HS-5 (cell line): ENCODE measurements at regions not wholly inside any gene's neighbourhood (a gene's known extent, or its start where the extent isn't known, plus 50 kb on each side); places are given as distances from the start of the nearest gene placed in this dataset.

Experiments
- DNase-seq: peaks from one replicate; pipeline ENCODE4 v3.0.0-alpha.2; 2012; ENCODE audit warnings: low read depth

DNA sequence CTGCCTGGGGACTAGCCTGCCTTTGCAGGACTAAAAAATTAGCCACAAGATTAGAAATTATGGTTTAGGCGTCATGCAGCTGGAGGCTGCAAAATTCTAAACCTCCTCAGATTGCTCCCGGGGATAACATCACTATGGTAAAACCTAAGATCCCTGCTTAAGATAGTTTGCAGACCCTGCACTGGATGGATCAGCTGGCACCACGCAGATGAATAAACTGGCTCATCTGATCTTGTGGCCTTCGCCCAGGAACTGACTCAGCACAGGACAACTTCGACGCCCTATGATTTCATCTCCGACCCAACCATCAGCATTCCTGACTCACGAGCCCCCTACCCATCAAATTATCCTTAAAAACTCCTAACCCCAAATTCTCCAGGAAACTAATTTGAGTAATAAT is 482.4 kb downstream of the SPRY1 start:
- no peak for DNase-seq

DNA sequence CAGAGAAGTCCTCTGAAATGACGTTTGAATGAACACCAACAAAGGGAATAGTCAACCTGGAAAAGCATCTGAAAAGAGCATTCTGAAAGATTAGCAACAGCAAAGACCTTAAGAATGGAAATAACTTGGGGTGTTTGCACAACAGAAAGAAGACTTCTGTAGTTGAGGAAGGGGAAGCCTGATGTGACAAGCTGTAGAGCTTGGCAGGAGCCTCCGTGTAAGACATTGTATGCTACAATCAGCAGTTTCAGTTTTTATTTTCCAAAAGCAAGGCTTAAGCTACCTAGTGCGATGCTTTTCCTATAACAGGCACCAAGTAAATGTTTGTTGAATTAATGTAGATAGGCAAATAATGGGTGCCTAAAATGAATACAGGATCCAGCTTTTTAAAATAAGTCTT is 484.0 kb downstream of the SPRY1 start:
- DNase-seq = no peak

DNA sequence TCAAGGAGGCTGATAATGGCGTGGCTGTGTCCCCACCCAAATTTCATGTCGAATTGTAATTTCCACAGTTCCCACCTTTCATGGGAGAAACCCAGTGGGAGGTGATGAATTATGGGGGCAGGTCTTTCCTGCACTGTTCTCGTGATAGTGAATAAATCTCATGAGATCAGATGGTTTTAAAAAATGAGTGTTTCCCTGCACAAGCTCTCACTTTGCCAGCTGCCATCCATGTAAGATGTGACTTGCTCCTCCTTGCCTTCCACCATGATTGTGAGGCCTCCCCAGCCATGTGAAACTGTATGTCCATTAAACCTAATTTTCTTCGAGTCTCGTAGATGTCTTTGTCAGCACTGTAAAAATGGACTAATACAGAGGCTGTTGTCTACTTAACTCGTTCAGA is 488.3 kb downstream of the SPRY1 start:
- no peak for DNase-seq

- no peak for DNase-seq
Observed at GRCh38 chr4:123889507-123889906, 492.9 kb downstream of the SPRY1 start.

- DNase-seq = no peak
Observed at GRCh38 chr4:123890889-123891288, 494.3 kb downstream of the SPRY1 start.

DNA sequence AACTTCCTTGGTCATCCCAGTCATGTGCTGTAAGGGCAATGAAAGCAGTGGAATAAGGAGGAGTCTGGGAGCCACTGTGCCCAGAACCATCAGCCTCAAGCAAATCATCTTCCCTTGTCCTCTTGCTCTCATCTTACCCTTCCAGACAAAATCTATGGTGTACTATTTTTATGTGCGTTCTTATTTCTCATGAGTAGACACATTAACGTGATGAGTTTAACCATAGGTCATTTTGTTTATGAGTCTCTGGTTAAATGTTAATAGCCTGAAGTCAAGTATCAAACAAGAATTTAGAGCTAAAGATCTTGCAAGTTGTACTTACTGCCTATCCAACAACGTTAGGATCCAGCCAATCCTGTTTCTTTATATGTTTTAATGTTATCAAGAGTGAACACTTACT is 495.3 kb downstream of the SPRY1 start:
- no peak for DNase-seq

GRCh38 chr4:123892368-123892976 is 495.9 kb downstream of the SPRY1 start:
- no peak for DNase-seq

DNA sequence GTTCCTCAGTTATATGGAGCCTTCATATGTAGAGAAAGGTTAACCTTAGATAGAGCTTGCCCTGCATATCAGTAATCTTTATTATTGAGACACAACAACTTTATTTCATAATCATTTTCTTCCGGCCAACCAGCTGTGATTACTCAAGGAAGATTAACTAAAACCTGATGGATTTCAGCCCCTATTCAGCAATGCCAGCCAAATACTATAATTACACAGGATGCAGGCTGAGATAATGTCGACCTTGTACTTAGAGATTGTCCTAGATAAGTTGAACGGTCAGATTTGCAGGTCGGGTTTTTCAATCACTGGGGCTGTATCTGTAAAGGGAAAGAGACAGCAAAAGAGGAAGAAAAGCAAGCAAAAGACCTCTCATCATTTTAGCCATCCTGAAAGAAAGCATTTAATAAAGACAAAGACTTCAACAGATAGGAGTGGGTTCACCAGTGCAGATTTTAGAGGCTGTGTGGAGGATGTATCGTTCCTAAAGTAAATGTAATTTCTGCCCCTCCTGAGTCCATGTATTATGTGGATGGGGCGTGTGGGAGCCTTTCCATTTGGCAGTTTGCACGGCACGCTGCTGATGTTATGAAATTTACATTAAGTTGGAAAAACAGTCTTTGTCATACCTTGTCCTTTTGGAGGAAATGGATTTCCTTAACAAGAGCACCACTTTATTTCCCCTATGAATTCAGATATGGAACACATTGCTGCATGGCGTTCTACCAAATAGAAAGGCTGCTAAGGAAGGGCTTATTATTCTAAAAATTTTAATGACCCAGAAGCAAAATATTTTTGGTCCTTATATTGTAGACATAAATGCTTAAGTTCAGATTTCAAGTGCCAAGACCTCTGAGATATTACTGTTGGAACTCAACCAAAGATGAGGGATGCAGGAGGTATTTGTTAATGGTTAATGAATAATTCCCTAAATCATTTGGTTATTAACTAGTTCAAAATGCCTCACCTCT is 496.7 kb downstream of the SPRY1 start:
- peak; percentile 23 for DNase-seq

DNA sequence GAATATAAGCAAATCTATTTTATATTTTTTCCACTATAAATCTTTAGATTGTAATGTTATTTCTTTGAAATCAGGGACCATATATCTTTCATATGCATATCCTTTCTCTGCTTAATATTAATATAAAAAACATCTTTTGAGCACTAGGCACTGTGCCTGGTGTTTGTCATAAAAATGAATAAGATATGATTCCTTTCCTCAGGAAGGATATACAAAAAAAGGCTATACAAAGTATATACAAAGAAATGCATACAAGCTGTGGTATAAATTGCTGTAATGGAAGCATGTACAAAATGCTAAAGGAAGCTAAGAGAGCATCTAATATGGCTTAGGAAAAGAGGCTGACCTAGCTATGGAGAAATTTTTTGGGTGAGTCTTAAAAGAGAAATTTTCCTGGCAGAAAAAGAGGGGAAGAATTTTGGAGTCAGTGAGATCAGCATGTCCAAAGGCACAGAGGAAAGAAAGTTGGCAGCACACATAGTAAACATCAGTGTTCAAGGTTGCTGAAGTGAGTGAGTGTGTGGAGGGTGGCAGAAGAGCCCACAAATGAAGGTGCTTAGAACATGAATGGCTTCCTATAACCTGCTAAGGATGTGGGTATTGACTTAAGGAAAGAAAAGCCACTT is 500.0 kb downstream of the SPRY1 start:
- DNase-seq = no peak

- DNase-seq = no peak
Observed at GRCh38 chr4:123898946-123899666, 502.5 kb downstream of the SPRY1 start.

- DNase-seq = no peak
Observed at GRCh38 chr4:123904882-123905281, 508.3 kb downstream of the SPRY1 start.

DNA sequence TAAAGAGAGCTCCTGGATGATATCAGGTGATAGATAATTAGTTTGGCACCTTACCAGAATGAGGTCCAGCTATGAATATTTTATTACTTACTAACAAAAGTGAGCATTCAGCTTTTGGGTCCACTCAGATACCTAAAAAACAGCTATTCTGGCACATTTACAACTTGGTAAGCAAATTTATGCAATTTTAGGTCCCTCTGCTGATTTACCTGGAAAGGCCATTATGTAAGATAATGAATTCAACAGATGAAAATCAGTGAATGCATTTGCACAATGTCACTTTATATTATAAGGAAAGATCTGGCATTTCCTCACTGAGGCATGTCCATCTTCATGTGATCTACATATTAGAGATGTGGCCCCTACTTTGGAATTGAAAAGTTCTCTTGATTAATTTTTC is 517.0 kb downstream of the SPRY1 start:
- no peak for DNase-seq

- DNase-seq = no peak
Observed at GRCh38 chr4:123916821-123917220, 520.2 kb downstream of the SPRY1 start.

DNA sequence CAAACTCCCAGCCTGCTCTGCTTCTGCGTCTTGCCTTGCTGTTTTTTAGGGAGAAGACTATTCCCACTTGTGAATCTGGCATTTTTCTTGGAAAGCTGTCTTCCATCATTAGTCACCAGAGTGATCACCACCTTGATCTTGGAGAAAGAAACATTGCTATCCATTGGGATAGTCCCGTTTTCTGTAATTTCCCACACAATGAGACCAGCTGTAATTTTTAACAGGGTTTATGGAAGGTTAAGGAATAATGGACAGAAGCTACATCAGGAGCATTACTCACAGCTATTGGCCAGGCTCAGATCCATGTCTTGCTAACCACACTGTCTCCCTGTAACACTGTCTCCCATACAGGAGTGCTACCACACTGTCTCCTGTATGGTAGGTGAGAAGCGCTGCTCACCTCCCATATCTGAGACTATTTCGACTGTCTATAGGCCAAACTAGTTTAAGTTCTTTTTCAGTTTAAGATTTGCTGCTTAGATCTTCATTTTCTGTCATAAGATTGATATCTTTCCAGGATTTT is 523.0 kb downstream of the SPRY1 start:
- no peak for DNase-seq

- no peak for DNase-seq
Observed at GRCh38 chr4:123921339-123921738, 524.7 kb downstream of the SPRY1 start.

DNA sequence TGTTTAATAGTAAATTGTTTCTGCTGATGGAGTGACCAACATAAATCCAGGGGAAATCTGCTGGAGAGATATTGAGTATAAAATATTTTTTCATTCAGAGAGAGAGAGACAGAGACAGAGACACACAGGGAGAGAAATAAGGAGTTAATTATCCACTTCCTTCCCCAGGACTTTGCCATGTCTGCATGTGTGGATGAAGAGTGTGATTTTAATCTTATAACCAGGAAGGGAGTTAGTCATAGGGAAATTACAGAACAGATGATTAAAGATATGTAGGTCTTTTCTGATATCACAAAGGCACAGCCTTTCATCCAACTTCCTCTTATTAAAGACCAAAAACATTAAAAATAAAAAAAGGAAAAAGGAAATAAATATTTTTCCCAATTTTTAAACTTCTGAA is 526.3 kb downstream of the SPRY1 start:
- DNase-seq = no peak

DNA sequence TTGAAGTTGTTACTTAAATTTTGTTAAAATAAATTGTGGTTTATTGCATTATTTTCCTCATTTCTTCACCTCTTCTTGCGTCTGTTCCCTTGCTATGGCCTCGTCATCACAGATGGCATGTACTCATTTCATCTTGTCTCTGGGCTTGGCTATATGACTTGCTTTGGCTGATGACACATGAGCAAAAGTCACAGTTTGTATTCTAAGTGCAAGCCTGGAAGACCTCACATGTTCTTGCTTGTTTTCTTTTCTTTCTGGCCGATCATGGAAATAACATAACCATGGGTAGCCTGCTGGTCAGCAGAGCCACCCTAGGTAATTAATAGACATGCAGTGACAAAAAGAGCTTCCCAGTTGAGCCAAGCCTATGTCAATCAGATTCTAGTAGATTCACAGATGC is 527.9 kb downstream of the SPRY1 start:
- DNase-seq = no peak

GRCh38 chr4:123929565-123929964 is 533.0 kb downstream of the SPRY1 start:
- no peak for DNase-seq

GRCh38 chr4:123930996-123931395 is 534.4 kb downstream of the SPRY1 start:
- DNase-seq = no peak

- DNase-seq = no peak
Observed at GRCh38 chr4:123934096-123934495, 537.5 kb downstream of the SPRY1 start.

DNA sequence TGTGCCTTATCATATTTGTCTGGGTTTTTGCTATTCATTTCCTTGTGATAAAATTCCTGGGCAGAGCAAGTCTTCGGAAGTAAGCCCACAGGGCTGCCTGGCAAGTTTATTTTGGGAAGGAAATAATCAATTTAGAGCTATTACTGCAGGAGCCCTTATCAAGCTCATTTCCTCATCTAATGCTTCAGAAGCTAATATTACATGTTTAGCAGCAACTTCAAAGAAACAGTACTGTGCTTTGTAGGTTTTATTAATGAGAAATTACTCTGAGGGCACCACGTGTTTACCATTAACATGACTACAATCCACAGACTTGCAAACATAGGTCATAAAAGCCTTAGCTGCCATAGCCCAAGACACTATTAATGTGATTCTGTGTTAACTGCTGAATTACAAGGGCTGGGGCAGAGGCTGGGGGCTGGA is 540.0 kb downstream of the SPRY1 start:
- no peak for DNase-seq

DNA sequence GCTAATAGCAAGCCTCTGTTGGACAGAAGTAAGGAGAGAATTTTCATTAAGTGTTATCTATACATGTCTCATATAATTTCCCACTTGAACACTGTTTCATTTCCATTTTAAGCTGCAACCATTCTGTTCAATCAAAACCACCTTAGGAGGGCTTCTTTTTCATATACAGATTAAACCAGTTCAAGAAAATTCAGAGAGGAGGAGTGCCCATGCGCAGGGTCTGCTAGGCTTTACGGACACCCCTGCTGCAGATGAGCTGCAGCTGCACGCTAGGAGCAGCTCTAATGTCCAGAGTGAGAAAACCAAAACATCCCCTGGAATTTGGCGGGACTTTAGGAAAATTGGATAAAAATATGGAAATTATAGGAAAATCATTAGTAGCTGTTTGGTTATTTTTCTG is 541.0 kb downstream of the SPRY1 start:
- no peak for DNase-seq
